SK-N-MC (cell line): ENCODE measurements at regions not wholly inside any gene's neighbourhood (a gene's known extent, or its start where the extent isn't known, plus 50 kb on each side); places are given as distances from the start of the nearest gene placed in this dataset.

Experiments
- DNase-seq: peaks from one replicate; pipeline ENCODE4 v3.0.0-alpha.2; 2011; ENCODE audit warnings: low read depth, low spot score
- H3K27ac ChIP-seq: fragments of 200-600 bp; sonication (generic); 2 replicates; pipeline ENCODE4 v1.5.1; 2016; ENCODE audit warnings: mixed run types
- H3K36me3 ChIP-seq: fragments of 200-600 bp; sonication (generic); 2 replicates; pipeline ENCODE4 v1.6.1; 2017; ENCODE audit warnings: antibody characterized with exemption, low read length, mixed read lengths; ENCODE audit not compliant: insufficient read depth
- H3K4me3 ChIP-seq: fragments of 200-600 bp; sonication (generic); 2 replicates; pipeline ENCODE4 v1.5.1; 2016
- H3K9ac ChIP-seq: fragments of 200-600 bp; sonication (generic); 2 replicates; pipeline ENCODE4 v1.8.0; 2017; ENCODE audit warnings: mixed run types, mixed read lengths; ENCODE audit not compliant: insufficient read length
- H3K9me3 ChIP-seq: fragments of 200-600 bp; sonication (generic); 2 replicates; pipeline ENCODE4 v1.6.1; 2017; ENCODE audit warnings: low read depth, mild to moderate bottlenecking, antibody characterized with exemption, low read length, moderate library complexity, mixed read lengths
- EZH2 ChIP-seq: fragments of 200-600 bp; sonication (generic); IDR thresholded peaks from one replicate; pipeline ENCODE4 v1.6.1; 2017; ENCODE audit warnings: antibody characterized with exemption
- FOXP2 ChIP-seq: optimal IDR thresholded peaks from 2 replicates; pipeline ENCODE3; 2011; ENCODE audit warnings: mild to moderate bottlenecking, moderate library complexity; ENCODE audit not compliant: insufficient read depth; ENCODE audit errors: extremely low read length, control extremely low read depth
- POLR2AphosphoS5 ChIP-seq: IDR thresholded peaks from 2 replicates; pipeline ENCODE4 v1.6.1; 2012; ENCODE audit warnings: mild to moderate bottlenecking, low read depth, low read length, borderline replicate concordance

GRCh38 chr15:69543681-69544364 is 91.2 kb downstream of the RPLP1 start:
- H3K27ac ChIP-seq = no peak overlapping the region
- no peak for DNase-seq
- no peak overlapping the region for H3K4me3 ChIP-seq
- TF ChIP-seq POLR2AphosphoS5 (no peak), EZH2 (no peak)
- no peaks in the 10 kb centered on the region for H3K9me3 ChIP-seq
- H3K36me3 ChIP-seq = no peaks in the 10 kb centered on the region
- H3K9ac ChIP-seq = no peak overlapping the region

- H3K9me3 ChIP-seq = no peaks in the 10 kb centered on the region
- no peak overlapping the region for H3K27ac ChIP-seq
- no peak overlapping the region for H3K4me3 ChIP-seq
- no peak for DNase-seq
- TF ChIP-seq FOXP2 (no peak), POLR2AphosphoS5 (no peak), EZH2 (no peak)
- H3K9ac ChIP-seq = no peak overlapping the region
- no peaks in the 10 kb centered on the region for H3K36me3 ChIP-seq
Observed at GRCh38 chr15:69544365-69545113, 91.9 kb downstream of the RPLP1 start.

- TF ChIP-seq EZH2 = no peak
- TF ChIP-seq POLR2AphosphoS5 = no peak
- no peak for TF ChIP-seq FOXP2
- Histone ChIP-seq H3K4me3 (no peak overlapping the region), H3K9me3 (no peaks in the 10 kb centered on the region), H3K27ac (no peak overlapping the region), H3K36me3 (no peaks in the 10 kb centered on the region), H3K9ac (no peak overlapping the region)
- no peak for DNase-seq
Observed at GRCh38 chr15:69546182-69546581, 93.6 kb downstream of the RPLP1 start.

GRCh38 chr15:69548395-69549180 is 96.0 kb downstream of the RPLP1 start:
- Histone ChIP-seq H3K36me3 (no peaks in the 10 kb centered on the region), H3K9me3 (no peaks in the 10 kb centered on the region), H3K4me3 (no peak overlapping the region), H3K9ac (no peak overlapping the region), H3K27ac (no peak overlapping the region)
- TF ChIP-seq EZH2 (no peak), POLR2AphosphoS5 (no peak)
- no peak for DNase-seq

GRCh38 chr15:69551391-69552056 is 98.9 kb downstream of the RPLP1 start:
- Histone ChIP-seq H3K9me3 (no peaks in the 10 kb centered on the region), H3K4me3 (no peak overlapping the region), H3K36me3 (no peaks in the 10 kb centered on the region), H3K27ac (no peak overlapping the region), H3K9ac (no peak overlapping the region)
- no peak for DNase-seq
- no peak for TF ChIP-seq EZH2

GRCh38 chr15:69552057-69552815 is 99.6 kb downstream of the RPLP1 start:
- Histone ChIP-seq H3K9ac (no peak overlapping the region), H3K36me3 (no peaks in the 10 kb centered on the region), H3K27ac (no peak overlapping the region), H3K9me3 (no peaks in the 10 kb centered on the region), H3K4me3 (no peak overlapping the region)
- TF ChIP-seq FOXP2 = no peak
- no peak for TF ChIP-seq EZH2
- DNase-seq = no peak

GRCh38 chr15:69553686-69554085 is 101.1 kb downstream of the RPLP1 start:
- H3K36me3 ChIP-seq = no peaks in the 10 kb centered on the region
- no peak for TF ChIP-seq EZH2
- no peak for TF ChIP-seq FOXP2
- no peak for TF ChIP-seq POLR2AphosphoS5
- no peak overlapping the region for H3K9ac ChIP-seq
- no peak for DNase-seq
- no peak overlapping the region for H3K27ac ChIP-seq
- no peak overlapping the region for H3K4me3 ChIP-seq
- H3K9me3 ChIP-seq = no peaks in the 10 kb centered on the region

GRCh38 chr15:69554279-69554961 is 101.8 kb downstream of the RPLP1 start:
- H3K9ac ChIP-seq = no peak overlapping the region
- no peak overlapping the region for H3K27ac ChIP-seq
- no peak overlapping the region for H3K4me3 ChIP-seq
- no peak for DNase-seq
- TF ChIP-seq FOXP2 (no peak), POLR2AphosphoS5 (no peak), EZH2 (no peak)
- H3K9me3 ChIP-seq = no peaks in the 10 kb centered on the region
- no peaks in the 10 kb centered on the region for H3K36me3 ChIP-seq
